ENCODE measurements at regions not wholly inside any gene's neighbourhood (a gene's known extent, or its start where the extent isn't known, plus 50 kb on each side); places are given as distances from the start of the nearest gene placed in this dataset.
A peak's percentile ranks its signal among the peaks of the same experiment; 100 is the strongest.
"Not testable (repeated sequence)": the region's sequence is repeated elsewhere in the genome, so short reads cannot be mapped to it uniquely, and the experiment has no call there.

DNA sequence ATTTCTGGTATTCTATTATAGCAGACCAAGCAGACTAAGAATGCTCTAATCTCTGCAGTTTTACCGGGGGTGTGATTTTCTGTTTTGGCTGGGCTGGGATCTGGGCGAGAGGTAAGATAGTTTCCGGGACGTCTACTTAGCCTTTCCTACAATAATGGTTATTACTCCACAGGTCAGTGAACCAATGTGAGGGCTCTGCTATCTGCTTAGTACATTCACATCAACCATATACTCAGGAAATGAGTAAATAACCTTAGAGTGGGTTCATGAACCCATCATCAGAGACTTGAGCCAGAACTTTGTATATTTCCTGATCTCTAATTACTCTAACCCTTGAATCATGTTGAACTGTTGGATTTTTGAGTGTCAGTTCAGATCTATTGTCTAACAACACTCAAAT lies 90.1 kb upstream of the NOL4 start:
- H3K27ac ChIP-seq (ENCODE audit: low read depth, low read length): no peak overlapping the region
- H3K4me1 ChIP-seq (ENCODE audit: control insufficient read depth, insufficient read depth, low read length): no peaks in the 10 kb centered on the region
- no peaks in the 10 kb centered on the region for H3K27me3 ChIP-seq (ENCODE audit: control insufficient read depth, insufficient read depth, low read length)
- no CpG with 5 or more reads among the region's 4 CpGs for WGBS (ENCODE audit: insufficient coverage)
- no peaks in the 10 kb centered on the region for H3K9me3 ChIP-seq (ENCODE audit: control insufficient read depth, insufficient read depth, low read length)
- H3K36me3 ChIP-seq (ENCODE audit: control insufficient read depth, insufficient read depth, low read length): no peaks in the 10 kb centered on the region
- no peak for DNase-seq (ENCODE audit: low read depth in 4 of 6, low spot score in 6 of 6)
- no peak overlapping the region for H3K4me3 ChIP-seq (ENCODE audit: low read depth, low read length)

DNA sequence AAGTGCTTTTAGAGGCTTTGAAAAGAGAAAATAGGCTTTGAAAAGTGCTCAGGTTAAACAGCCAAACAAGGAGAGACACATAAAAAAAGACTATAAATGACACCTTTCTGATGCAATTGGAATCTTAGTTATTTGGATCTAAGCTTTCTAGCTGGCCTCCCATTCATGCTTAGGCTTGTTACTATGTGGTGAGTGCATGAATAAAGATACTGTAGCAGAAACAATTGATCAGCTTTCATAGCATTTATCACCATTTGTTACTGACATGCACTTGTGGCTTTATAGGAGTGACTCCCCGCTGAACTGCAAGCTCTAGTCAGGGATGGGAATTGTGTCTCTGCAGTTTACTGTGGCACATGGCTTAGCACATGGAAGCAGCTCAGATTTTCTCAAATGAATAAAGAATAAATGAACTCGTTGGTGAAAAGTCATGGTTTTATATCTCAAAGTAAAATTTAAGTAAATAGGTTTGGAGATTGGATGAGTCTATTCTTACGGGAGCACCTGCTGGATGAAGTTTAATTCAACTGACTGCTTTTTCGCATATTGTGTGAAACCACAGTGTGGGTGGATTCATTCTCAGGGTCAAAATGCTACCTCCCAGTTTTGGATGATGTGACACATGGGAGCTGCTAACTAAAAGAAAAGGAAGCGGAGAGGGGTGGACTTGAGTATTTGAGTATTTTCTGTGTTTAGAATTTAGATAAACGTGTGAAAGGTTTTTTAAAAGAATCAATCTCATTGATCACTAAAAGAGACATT lies 91.1 kb upstream of the NOL4 start:
- Histone ChIP-seq H3K27me3 (ENCODE audit: control insufficient read depth, insufficient read depth, low read length) (no peaks in the 10 kb centered on the region), H3K36me3 (ENCODE audit: control insufficient read depth, insufficient read depth, low read length) (no peaks in the 10 kb centered on the region), H3K27ac (ENCODE audit: low read depth, low read length) (no peak overlapping the region), H3K9me3 (ENCODE audit: control insufficient read depth, insufficient read depth, low read length) (no peaks in the 10 kb centered on the region), H3K4me1 (ENCODE audit: control insufficient read depth, insufficient read depth, low read length) (no peaks in the 10 kb centered on the region), H3K4me3 (ENCODE audit: low read depth, low read length) (no peak overlapping the region)
- DNase-seq (ENCODE audit: low read depth in 4 of 6, low spot score in 6 of 6): no peak
- 82% methylated on average over 4 of the region's 6 CpGs for WGBS (ENCODE audit: insufficient coverage)

DNA sequence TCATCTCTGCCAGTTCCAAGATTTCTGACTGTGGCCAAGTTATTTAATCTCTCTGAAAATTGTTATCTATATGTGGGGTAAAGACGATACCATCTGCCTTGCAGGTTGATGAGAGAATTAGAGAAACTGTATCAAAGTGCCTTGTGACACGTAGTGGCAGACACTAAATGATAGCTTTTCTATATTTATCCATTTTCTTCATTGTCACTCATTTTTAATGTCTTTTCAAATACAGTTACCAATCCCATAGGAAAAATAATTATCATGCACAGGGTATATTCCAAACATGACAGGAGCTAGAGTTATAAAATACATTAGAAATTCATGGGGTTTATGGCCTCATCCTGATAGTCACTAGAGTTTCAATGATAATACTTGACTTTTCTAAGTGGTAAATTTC lies 95.6 kb upstream of the NOL4 start:
- Histone ChIP-seq H3K9me3 (ENCODE audit: control insufficient read depth, insufficient read depth, low read length) (no peaks in the 10 kb centered on the region), H3K27ac (ENCODE audit: low read depth, low read length) (no peak overlapping the region), H3K27me3 (ENCODE audit: control insufficient read depth, insufficient read depth, low read length) (no peaks in the 10 kb centered on the region), H3K36me3 (ENCODE audit: control insufficient read depth, insufficient read depth, low read length) (no peaks in the 10 kb centered on the region), H3K4me1 (ENCODE audit: control insufficient read depth, insufficient read depth, low read length) (no peaks in the 10 kb centered on the region), H3K4me3 (ENCODE audit: low read depth, low read length) (no peak overlapping the region)
- no peak for DNase-seq (ENCODE audit: low read depth in 4 of 6, low spot score in 6 of 6)
- WGBS (ENCODE audit: insufficient coverage): no CpG with 5 or more reads among the region's 2 CpGs

DNA sequence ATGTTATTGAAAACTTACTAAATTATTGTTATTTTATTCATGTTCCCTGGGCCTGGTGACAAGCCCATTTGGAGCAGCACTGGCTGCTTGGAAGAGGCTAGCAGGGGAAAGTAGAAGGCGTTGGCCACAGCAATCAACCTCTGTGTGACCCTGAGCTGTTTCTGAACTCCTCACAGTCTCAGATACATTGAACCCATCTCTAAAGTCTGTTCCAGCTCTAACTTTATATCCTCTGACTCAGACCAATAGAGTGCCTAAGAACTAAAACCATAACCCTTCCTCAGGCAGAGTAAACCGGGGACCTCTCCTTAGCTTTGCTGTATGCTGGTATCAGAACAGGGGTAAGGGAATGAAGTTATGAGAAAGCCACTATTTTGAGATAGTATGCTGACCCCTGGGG lies 96.4 kb upstream of the NOL4 start:
- no CpG with 5 or more reads among the region's 2 CpGs for WGBS (ENCODE audit: insufficient coverage)
- Histone ChIP-seq H3K4me3 (ENCODE audit: low read depth, low read length) (no peak overlapping the region), H3K9me3 (ENCODE audit: control insufficient read depth, insufficient read depth, low read length) (no peaks in the 10 kb centered on the region), H3K27ac (ENCODE audit: low read depth, low read length) (no peak overlapping the region), H3K36me3 (ENCODE audit: control insufficient read depth, insufficient read depth, low read length) (no peaks in the 10 kb centered on the region), H3K4me1 (ENCODE audit: control insufficient read depth, insufficient read depth, low read length) (no peaks in the 10 kb centered on the region), H3K27me3 (ENCODE audit: control insufficient read depth, insufficient read depth, low read length) (no peaks in the 10 kb centered on the region)
- no peak for DNase-seq (ENCODE audit: low read depth in 4 of 6, low spot score in 6 of 6)

DNA sequence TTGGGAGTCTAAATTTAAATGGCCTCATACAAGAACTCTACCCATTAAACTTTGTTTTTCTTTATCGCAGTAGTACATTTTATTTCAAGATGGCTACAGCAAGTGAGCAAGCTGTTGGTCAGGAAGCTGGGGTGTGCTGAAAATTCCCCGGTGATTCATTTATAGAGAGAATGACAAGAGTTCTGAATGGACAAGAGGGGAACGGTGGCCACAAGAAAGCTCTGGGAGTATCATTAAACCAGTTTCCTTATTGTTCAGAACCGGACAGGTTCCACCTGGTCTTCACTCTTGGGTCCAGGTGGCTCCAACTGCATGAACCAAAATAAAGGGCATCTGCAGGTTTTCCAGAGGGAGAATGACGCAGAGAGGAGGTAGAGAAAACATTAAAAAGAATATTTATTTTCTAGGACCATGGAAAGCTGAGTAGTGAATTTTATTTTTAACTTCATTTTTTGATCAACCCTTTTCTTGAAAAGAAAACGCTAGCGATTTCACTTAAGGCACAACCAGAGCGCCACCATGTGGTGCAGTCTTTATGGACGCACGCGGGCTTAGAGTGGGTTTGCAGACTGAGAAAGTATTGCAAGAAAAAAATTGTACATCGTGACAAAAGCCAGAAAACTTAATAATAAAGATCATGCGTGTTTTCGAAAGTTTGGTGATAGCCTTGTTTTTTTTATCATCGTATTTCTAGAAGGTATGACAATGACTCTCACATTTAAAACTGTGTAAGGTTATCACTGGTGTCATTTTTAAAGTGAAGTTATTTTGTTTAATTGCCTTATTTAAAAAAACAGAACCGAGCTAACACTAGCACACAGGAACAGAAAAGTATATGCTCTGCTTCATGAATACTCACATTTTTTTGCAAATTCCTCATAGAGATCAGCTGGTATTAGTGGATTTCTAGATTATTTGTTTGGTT lies 97.9 kb upstream of the NOL4 start:
- Histone ChIP-seq H3K36me3 (ENCODE audit: control insufficient read depth, insufficient read depth, low read length) (no peaks in the 10 kb centered on the region), H3K9me3 (ENCODE audit: control insufficient read depth, insufficient read depth, low read length) (no peaks in the 10 kb centered on the region), H3K4me1 (ENCODE audit: control insufficient read depth, insufficient read depth, low read length) (no peaks in the 10 kb centered on the region), H3K27me3 (ENCODE audit: control insufficient read depth, insufficient read depth, low read length) (no peaks in the 10 kb centered on the region), H3K27ac (ENCODE audit: low read depth, low read length) (no peak overlapping the region), H3K4me3 (ENCODE audit: low read depth, low read length) (no peak overlapping the region)
- 25% methylated on average over 5 of the region's 16 CpGs for WGBS (ENCODE audit: insufficient coverage)
- DNase-seq (ENCODE audit: low read depth in 4 of 6, low spot score in 6 of 6): peak; percentile 36 to 96 (median 80)

DNA sequence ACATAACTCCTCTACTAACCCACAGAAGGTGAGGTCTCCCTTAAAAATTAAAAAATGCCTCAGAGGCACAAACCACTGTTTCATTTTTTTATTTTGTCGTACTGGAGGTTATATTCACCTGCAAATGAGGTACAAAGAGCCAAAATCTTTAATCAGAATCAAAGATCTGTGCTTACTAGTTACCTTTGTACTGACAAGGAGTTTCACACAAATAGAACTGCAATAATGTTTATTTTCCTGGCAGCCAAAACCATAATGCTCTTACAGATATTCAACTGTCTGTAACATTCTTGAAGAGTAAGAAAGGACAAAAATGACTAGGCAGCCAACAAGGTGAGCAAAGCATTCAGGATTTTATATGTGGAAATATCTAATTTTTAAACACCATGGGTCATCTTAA lies 105.1 kb upstream of the NOL4 start:
- no CpG with 5 or more reads among the region's 1 CpG for WGBS (ENCODE audit: insufficient coverage)
- Histone ChIP-seq H3K27ac (ENCODE audit: low read depth, low read length) (no peak overlapping the region), H3K27me3 (ENCODE audit: control insufficient read depth, insufficient read depth, low read length) (no peaks in the 10 kb centered on the region), H3K4me1 (ENCODE audit: control insufficient read depth, insufficient read depth, low read length) (no peaks in the 10 kb centered on the region), H3K9me3 (ENCODE audit: control insufficient read depth, insufficient read depth, low read length) (no peaks in the 10 kb centered on the region), H3K36me3 (ENCODE audit: control insufficient read depth, insufficient read depth, low read length) (no peaks in the 10 kb centered on the region), H3K4me3 (ENCODE audit: low read depth, low read length) (no peak overlapping the region)
- no peak for DNase-seq (ENCODE audit: low read depth in 4 of 6, low spot score in 6 of 6)

DNA sequence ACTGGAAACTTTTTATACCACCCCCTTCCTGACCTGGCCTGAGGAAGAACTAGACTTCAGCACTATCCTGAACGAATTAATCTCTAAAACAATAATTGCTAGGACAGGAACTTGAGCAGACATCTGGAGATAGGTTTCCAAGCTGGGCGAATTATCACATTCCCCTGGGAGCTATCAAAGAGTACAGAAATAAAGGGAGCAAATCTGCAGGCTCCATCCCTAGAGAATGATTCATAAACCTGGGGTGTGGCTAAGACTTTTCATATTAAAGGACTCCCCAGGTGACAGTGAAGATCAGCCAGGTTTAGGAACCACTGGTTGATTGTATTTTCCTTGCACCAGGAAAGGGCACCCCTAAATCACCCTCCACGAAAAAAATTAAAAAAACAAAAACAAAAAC lies 105.6 kb upstream of the NOL4 start:
- H3K4me3 ChIP-seq (ENCODE audit: low read depth, low read length): no peak overlapping the region
- H3K4me1 ChIP-seq (ENCODE audit: control insufficient read depth, insufficient read depth, low read length): no peaks in the 10 kb centered on the region
- no peaks in the 10 kb centered on the region for H3K36me3 ChIP-seq (ENCODE audit: control insufficient read depth, insufficient read depth, low read length)
- no peaks in the 10 kb centered on the region for H3K27me3 ChIP-seq (ENCODE audit: control insufficient read depth, insufficient read depth, low read length)
- DNase-seq (ENCODE audit: low read depth in 4 of 6, low spot score in 6 of 6): no peak
- H3K27ac ChIP-seq (ENCODE audit: low read depth, low read length): no peak overlapping the region
- WGBS (ENCODE audit: insufficient coverage): no CpG with 5 or more reads among the region's 3 CpGs
- no peaks in the 10 kb centered on the region for H3K9me3 ChIP-seq (ENCODE audit: control insufficient read depth, insufficient read depth, low read length)

DNA sequence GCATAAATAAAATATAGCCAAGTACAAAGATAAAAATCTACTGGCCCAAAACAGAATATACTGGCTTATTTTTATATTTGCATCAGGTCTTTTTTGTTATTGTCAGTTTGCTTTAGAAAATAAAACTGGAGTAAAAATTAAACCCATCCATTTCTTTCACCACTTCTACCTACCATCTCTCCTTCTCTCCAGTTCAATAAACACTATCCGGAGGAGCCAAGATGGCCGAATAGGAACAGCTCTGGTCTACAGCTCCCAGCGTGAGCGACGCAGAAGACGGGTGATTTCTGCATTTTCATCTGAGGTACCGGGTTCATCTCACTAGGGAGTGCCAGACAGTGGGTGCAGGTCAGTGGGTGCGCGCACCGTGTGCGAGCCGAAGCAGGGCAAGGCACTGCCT lies 106.2 kb upstream of the NOL4 start:
- H3K4me1 ChIP-seq (ENCODE audit: control insufficient read depth, insufficient read depth, low read length); H3K27ac ChIP-seq (ENCODE audit: low read depth, low read length); H3K36me3 ChIP-seq (ENCODE audit: control insufficient read depth, insufficient read depth, low read length); H3K27me3 ChIP-seq (ENCODE audit: control insufficient read depth, insufficient read depth, low read length); H3K9me3 ChIP-seq (ENCODE audit: control insufficient read depth, insufficient read depth, low read length); DNase-seq (ENCODE audit: low read depth in 4 of 6, low spot score in 6 of 6); H3K4me3 ChIP-seq (ENCODE audit: low read depth, low read length): not testable (repeated sequence)
- WGBS (ENCODE audit: insufficient coverage): 92% methylated on average over 3 of the region's 12 CpGs

DNA sequence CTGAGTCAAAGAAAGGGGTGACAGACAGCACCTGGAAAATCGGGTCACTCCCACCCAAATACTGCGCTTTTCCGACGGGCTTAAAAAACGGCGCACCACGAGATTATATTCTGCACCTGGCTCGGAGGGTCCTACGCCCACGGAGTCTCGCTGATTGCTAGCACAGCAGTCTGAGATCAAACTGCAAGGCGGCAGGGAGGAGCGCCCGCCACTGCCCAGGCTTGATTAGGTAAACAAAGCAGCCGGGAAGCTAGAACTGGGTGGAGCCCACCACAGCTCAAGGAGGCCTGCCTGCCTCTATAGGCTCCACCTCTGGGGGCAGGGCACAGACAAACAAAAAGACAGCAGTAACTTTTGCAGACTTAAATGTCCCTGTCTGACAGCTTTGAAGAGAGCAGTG lies 106.6 kb upstream of the NOL4 start:
- H3K4me3 ChIP-seq (ENCODE audit: low read depth, low read length); H3K9me3 ChIP-seq (ENCODE audit: control insufficient read depth, insufficient read depth, low read length): not testable (repeated sequence)
- 90% methylated on average over 2 of the region's 15 CpGs for WGBS (ENCODE audit: insufficient coverage)

DNA sequence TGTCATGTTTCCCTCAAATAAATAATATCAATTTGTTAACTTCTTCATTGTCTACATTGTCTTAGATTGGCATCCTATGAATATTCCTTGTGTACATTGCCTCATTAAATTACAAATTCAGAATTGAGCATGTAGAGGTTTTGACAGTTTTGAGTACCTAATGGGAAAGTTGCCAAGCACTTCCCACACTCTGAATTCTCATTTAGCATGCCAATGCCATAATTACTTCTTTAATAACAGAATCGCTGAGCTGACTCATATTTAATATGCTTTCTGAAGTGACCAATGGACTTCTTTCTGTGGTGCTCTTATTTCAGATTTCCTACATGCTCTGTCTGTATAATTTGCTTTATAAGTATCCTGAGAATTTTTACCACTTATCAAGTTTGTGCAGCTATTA lies 114.4 kb upstream of the NOL4 start:
- no peaks in the 10 kb centered on the region for H3K9me3 ChIP-seq (ENCODE audit: control insufficient read depth, insufficient read depth, low read length)
- no peak overlapping the region for H3K27ac ChIP-seq (ENCODE audit: low read depth, low read length)
- H3K4me1 ChIP-seq (ENCODE audit: control insufficient read depth, insufficient read depth, low read length): no peaks in the 10 kb centered on the region
- no CpG with 5 or more reads among the region's 1 CpG for WGBS (ENCODE audit: insufficient coverage)
- H3K36me3 ChIP-seq (ENCODE audit: control insufficient read depth, insufficient read depth, low read length): no peaks in the 10 kb centered on the region
- peak in 1 of 6 donors; percentile 34 for DNase-seq (ENCODE audit: low read depth in 4 of 6, low spot score in 6 of 6)
- H3K4me3 ChIP-seq (ENCODE audit: low read depth, low read length): no peak overlapping the region
- no peaks in the 10 kb centered on the region for H3K27me3 ChIP-seq (ENCODE audit: control insufficient read depth, insufficient read depth, low read length)

More for the DNA sequence above, 106.6 kb upstream of the NOL4 start:
- H3K4me1 ChIP-seq (ENCODE audit: control insufficient read depth, insufficient read depth, low read length); DNase-seq (ENCODE audit: low read depth in 4 of 6, low spot score in 6 of 6); H3K27me3 ChIP-seq (ENCODE audit: control insufficient read depth, insufficient read depth, low read length); H3K36me3 ChIP-seq (ENCODE audit: control insufficient read depth, insufficient read depth, low read length); H3K27ac ChIP-seq (ENCODE audit: low read depth, low read length): not testable (repeated sequence)
